ENCODE measurements at regions not wholly inside any gene's neighbourhood (a gene's known extent, or its start where the extent isn't known, plus 50 kb on each side); places are given as distances from the start of the nearest gene placed in this dataset.

GRCh38 chr18:32847691-32848090, 74.9 kb upstream of the KLHL14 start:
- DNase-seq = no peak
- Mint-ChIP-seq H3K27ac (no peak overlapping the region), H3K4me3 (no peak overlapping the region), H3K4me1 (no peaks in the 10 kb centered on the region), H3K27me3 (no peaks in the 10 kb centered on the region), H3K9me3 (ENCODE audit: insufficient read depth) (peaks cover 6% of the 10 kb centered on the region)
- no peaks in the 10 kb centered on the region for H4K20me1 ChIP-seq (ENCODE audit: control insufficient read depth, insufficient read depth, low read length, poor library complexity, severe bottlenecking)
- H3K79me2 ChIP-seq (ENCODE audit: control insufficient read depth, insufficient read depth, low read length) = no peaks in the 10 kb centered on the region
- intact Hi-C loops (cut with micrococcal nuclease) = no loop called here
- H3K36me3 ChIP-seq (replicated peaks in 1 of 2; ENCODE audit: control extremely low read depth in 1 of 2, control insufficient read depth in 1 of 2, extremely low read depth in 1 of 2, insufficient read depth in 2 of 2, low read length in 1 of 2) = no peaks in the 10 kb centered on the region
- no peak overlapping the region for H3K9ac ChIP-seq (ENCODE audit: low read length)
- no peak overlapping the region for H3K4me2 ChIP-seq (replicated peaks; ENCODE audit: low read depth, low read length, poor library complexity, severe bottlenecking)
- H3K27me3 ChIP-seq (replicated peaks in 1 of 4; ENCODE audit: control extremely low read depth in 1 of 4, control insufficient read depth in 3 of 4, insufficient read depth in 4 of 4, low read length in 3 of 4) = peaks cover 0 to 2% (median 0%) of the 10 kb centered on the region in 4 experiments
- POLR2A ChIA-PET = no interaction called here
- H2AFZ ChIP-seq (ENCODE audit: insufficient read depth, low read depth, low read length, poor library complexity, severe bottlenecking) = no peak overlapping the region
- no peak for ATAC-seq (ENCODE audit: low read depth)
- H3K4me1 ChIP-seq (ENCODE audit: control insufficient read depth in 2 of 2, insufficient read depth in 2 of 2, low read length in 2 of 2) = no peaks in the 10 kb centered on the region
- CTCF ChIA-PET = interaction anchor here (0.6 to 1.3 kb wide), 4 partner anchors 20 to 686 kb away, joined by 3 to 4 read pairs (median 4); no protein-coding TSS in a partner anchor
- WGBS (ENCODE audit: insufficient coverage) = 55% methylated on average over 2 of the region's 3 CpGs
- H3K9me3 ChIP-seq (ENCODE audit: control extremely low read depth in 1 of 3, control insufficient read depth in 2 of 3, insufficient read depth in 1 of 3, low read length in 2 of 3) = peaks cover 2 to 9% (median 4%) of the 10 kb centered on the region in 3 donors
- no peak overlapping the region for H3K27ac ChIP-seq (ENCODE audit: low read length in 2 of 2)
- H3K4me3 ChIP-seq (ENCODE audit: control extremely low read depth in 1 of 5, extremely low read depth in 1 of 5, insufficient read depth in 1 of 5, low read depth in 2 of 5, low read length in 4 of 5) = no peak overlapping the region
- TF ChIP-seq EZH2 (IDR thresholded peaks at IDR 0.05; ENCODE audit: borderline replicate concordance, insufficient read depth, low read depth, low read length, poor library complexity, severe bottlenecking) (no peak), CTCF (IDR thresholded peaks at IDR 0.05) (no peak)

DNA sequence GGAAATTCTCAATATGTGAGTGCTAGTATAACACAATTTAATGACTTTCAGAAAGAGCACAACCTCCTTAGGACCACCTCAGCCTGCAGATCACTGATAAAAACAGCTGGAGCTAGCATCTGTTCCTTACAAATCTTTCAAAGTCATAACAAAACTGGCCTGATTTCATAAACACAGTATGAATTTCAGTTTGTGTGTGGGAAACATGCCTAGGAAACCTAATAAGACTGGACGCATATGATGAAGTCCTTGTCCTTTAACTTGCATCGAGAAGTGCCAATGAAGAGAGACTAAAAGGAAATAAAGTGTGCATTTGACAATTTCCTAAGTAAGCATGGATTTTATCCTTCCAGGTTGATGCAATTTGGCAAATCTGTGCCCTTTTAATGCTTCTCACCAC, 74.1 kb upstream of the KLHL14 start:
- H3K36me3 ChIP-seq (replicated peaks in 1 of 2; ENCODE audit: control extremely low read depth in 1 of 2, control insufficient read depth in 1 of 2, extremely low read depth in 1 of 2, insufficient read depth in 2 of 2, low read length in 1 of 2) = no peaks in the 10 kb centered on the region
- Mint-ChIP-seq H3K27ac (no peak overlapping the region), H3K4me3 (no peak overlapping the region), H3K27me3 (no peaks in the 10 kb centered on the region), H3K4me1 (no peaks in the 10 kb centered on the region), H3K9me3 (ENCODE audit: insufficient read depth) (peaks cover 7% of the 10 kb centered on the region)
- H3K4me2 ChIP-seq (replicated peaks; ENCODE audit: low read depth, low read length, poor library complexity, severe bottlenecking) = no peak overlapping the region
- ChIA-PET POLR2A (no interaction called here), CTCF (interaction anchor here (1.2 kb wide), 1 partner anchor 25 kb away, joined by 3 read pairs; no protein-coding TSS in a partner anchor)
- H2AFZ ChIP-seq (ENCODE audit: insufficient read depth, low read depth, low read length, poor library complexity, severe bottlenecking) = no peak overlapping the region
- no peaks in the 10 kb centered on the region for H3K4me1 ChIP-seq (ENCODE audit: control insufficient read depth in 2 of 2, insufficient read depth in 2 of 2, low read length in 2 of 2)
- no peak overlapping the region for H3K4me3 ChIP-seq (ENCODE audit: control extremely low read depth in 1 of 5, extremely low read depth in 1 of 5, insufficient read depth in 1 of 5, low read depth in 2 of 5, low read length in 4 of 5)
- peaks cover 4 to 9% (median 6%) of the 10 kb centered on the region in 3 donors for H3K9me3 ChIP-seq (ENCODE audit: control extremely low read depth in 1 of 3, control insufficient read depth in 2 of 3, insufficient read depth in 1 of 3, low read length in 2 of 3)
- H4K20me1 ChIP-seq (ENCODE audit: control insufficient read depth, insufficient read depth, low read length, poor library complexity, severe bottlenecking) = no peaks in the 10 kb centered on the region
- intact Hi-C loops (cut with micrococcal nuclease) = no loop called here
- WGBS (ENCODE audit: insufficient coverage) = 100% methylated on average over 1 of the region's 2 CpGs
- H3K27ac ChIP-seq (ENCODE audit: low read length in 2 of 2) = no peak overlapping the region
- peaks cover 0 to 4% (median 0%) of the 10 kb centered on the region in 4 experiments for H3K27me3 ChIP-seq (replicated peaks in 1 of 4; ENCODE audit: control extremely low read depth in 1 of 4, control insufficient read depth in 3 of 4, insufficient read depth in 4 of 4, low read length in 3 of 4)
- H3K9ac ChIP-seq (ENCODE audit: low read length) = no peak overlapping the region
- ATAC-seq (ENCODE audit: low read depth) (no peak), DNase-seq (no peak)
- no peaks in the 10 kb centered on the region for H3K79me2 ChIP-seq (ENCODE audit: control insufficient read depth, insufficient read depth, low read length)
- TF ChIP-seq CTCF (IDR thresholded peaks at IDR 0.05) (no peak), EZH2 (IDR thresholded peaks at IDR 0.05; ENCODE audit: borderline replicate concordance, insufficient read depth, low read depth, low read length, poor library complexity, severe bottlenecking) (no peak)

Measured in B cell (primary cell).